ENCODE measurements at regions not wholly inside any gene's neighbourhood (a gene's known extent, or its start where the extent isn't known, plus 50 kb on each side); places are given as distances from the start of the nearest gene placed in this dataset.

GRCh38 chr12:107319533-107320032, 226.2 kb upstream of the CRY1 start:
- Histone ChIP-seq H4K8ac (replicated peaks; ENCODE audit: insufficient read length, low read depth, low read length) (no peak overlapping the region), H2AK5ac (ENCODE audit: insufficient read length, low read length) (no peak overlapping the region), H2BK20ac (ENCODE audit: low read depth, low read length, poor library complexity, severe bottlenecking) (no peak overlapping the region), H2BK15ac (ENCODE audit: low read depth, low read length) (no peak overlapping the region), H3K4ac (ENCODE audit: low read depth, low read length) (no peak overlapping the region), H3K9ac (ENCODE audit: extremely low read depth, insufficient read length, low read length) (no peak overlapping the region), H3K14ac (ENCODE audit: insufficient read depth, low read length) (no peak overlapping the region), H3K27ac (ENCODE audit: insufficient read length, low read depth, low read length) (no peak overlapping the region), H3K79me1 (ENCODE audit: insufficient read depth, low read depth, low read length, poor library complexity, severe bottlenecking) (no peaks in the 10 kb centered on the region), H3K4me2 (ENCODE audit: insufficient read depth, insufficient read length, low read length) (peak overlapping the region; percentile 69), H3T11ph (ENCODE audit: low read length) (no peak overlapping the region), H4K5ac (ENCODE audit: insufficient read length, low read depth, low read length) (no peak overlapping the region), H4K20me1 (ENCODE audit: control insufficient read depth, insufficient read depth, insufficient read length) (peaks cover 3% of the 10 kb centered on the region), H3K79me2 (ENCODE audit: insufficient read depth, low read length) (no peaks in the 10 kb centered on the region), H2BK12ac (ENCODE audit: insufficient read length, low read depth, low read length) (no peak overlapping the region), H2AFZ (ENCODE audit: low read length) (no peak overlapping the region), H2BK120ac (ENCODE audit: low read depth, low read length, poor library complexity, severe bottlenecking) (no peak overlapping the region), H3K56ac (ENCODE audit: insufficient read length, low read depth, low read length) (no peak overlapping the region), H3K27me3 (ENCODE audit: insufficient read depth, low read length) (peaks cover 15% of the 10 kb centered on the region; the same call in 1 of the 2 replicates), H3K4me1 (ENCODE audit: insufficient read depth, low read length) (peaks cover 2% of the 10 kb centered on the region; the same call in 1 of the 2 replicates), H3K18ac (ENCODE audit: insufficient read length, low read depth, low read length) (no peak overlapping the region), H2BK5ac (ENCODE audit: insufficient read length, low read length) (no peak overlapping the region), H3K23me2 (ENCODE audit: insufficient read length, low read depth, low read length, poor library complexity, severe bottlenecking) (peaks cover 35% of the 10 kb centered on the region), H4K91ac (ENCODE audit: insufficient read length, low read depth, low read length) (no peak overlapping the region), H3K9me3 (ENCODE audit: control insufficient read depth, low read depth, low read length) (no peaks in the 10 kb centered on the region), H3K23ac (ENCODE audit: insufficient read length, low read depth, low read length) (no peak overlapping the region)
- Mint-ChIP-seq H3K4me3 (peak overlapping the region; percentile 83 to 93), H3K9me3 (peaks cover 5 to 6% of the 10 kb centered on the region in 2 experiments; a peak in 3 of 5 replicates), H3K36me3 (ENCODE audit: insufficient read depth in 1 of 3, low read depth in 3 of 3) (no peaks in the 10 kb centered on the region; a peak in 1 of 7 replicates), H3K27me3 (ENCODE audit: low read depth) (peaks cover 83% of the 10 kb centered on the region), H3K27ac (no peak overlapping the region; a peak in 1 of 7 replicates), H3K4me1 (peaks cover 16 to 22% of the 10 kb centered on the region in 2 experiments)
- no peak for DNase-seq
- no CpG with 5 or more reads among the region's 60 CpGs for WGBS (ENCODE audit: extremely low coverage, insufficient read length, low lambda C conversion rate)
- TF ChIP-seq CTCF (conservative IDR thresholded peaks at IDR 0.05), result no peak

Measured in H9 (cell line).